Calu3 (cell line): ENCODE measurements at regions not wholly inside any gene's neighbourhood (a gene's known extent, or its start where the extent isn't known, plus 50 kb on each side); places are given as distances from the start of the nearest gene placed in this dataset.

Experiments
- BruUV-seq: library from RNA; stranded (reverse); fragments of 400-500 nt; replicated peaks from 2 replicates; lab custom pipeline; 2021; lab: Mats Ljungman, UMichigan
- CTCF ChIA-PET: fragments of 300-600 bp; sonication (Branson Sonifier 250); formaldehyde crosslinking; loops from one replicate; lab custom pipeline; 2022; ENCODE audit warnings: antibody characterized with exemption; lab: Charles Lee
- DNase-seq: peaks from one replicate; pipeline ENCODE4 v3.0.0; 2022
- H3K27ac Mint-ChIP-seq: one replicate; pipeline ENCODE4 v1.8.0; 2022; ENCODE audit warnings: mixed read lengths; ENCODE audit not compliant: unreplicated experiment
- H3K27me3 Mint-ChIP-seq: one replicate; pipeline ENCODE4 v1.8.0; 2022; ENCODE audit warnings: mixed read lengths; ENCODE audit not compliant: unreplicated experiment
- H3K36me3 Mint-ChIP-seq: one replicate; pipeline ENCODE4 v1.8.0; 2022; ENCODE audit warnings: mild to moderate bottlenecking, moderate library complexity, mixed read lengths; ENCODE audit not compliant: insufficient read depth, unreplicated experiment
- H3K4me1 Mint-ChIP-seq: one replicate; pipeline ENCODE4 v1.8.0; 2022; ENCODE audit warnings: mild to moderate bottlenecking, low read depth, mixed read lengths; ENCODE audit not compliant: unreplicated experiment
- H3K4me3 Mint-ChIP-seq: one replicate; pipeline ENCODE4 v1.8.0; 2022; ENCODE audit warnings: mild to moderate bottlenecking, low read depth, moderate library complexity, mixed read lengths; ENCODE audit not compliant: unreplicated experiment
- H3K9me3 Mint-ChIP-seq: one replicate; pipeline ENCODE4 v1.8.0; 2022; ENCODE audit warnings: low read depth, mixed read lengths; ENCODE audit not compliant: unreplicated experiment
- CTCF ChIP-seq: fragments of 200-600 bp; IDR thresholded peaks from one replicate; pipeline ENCODE4 v1.8.0; 2022; ENCODE audit warnings: antibody characterized with exemption; ENCODE audit not compliant: unreplicated experiment
- intact Hi-C: fragments of 100-400 bp; cut with micrococcal nuclease; formaldehyde crosslinking; loops from one replicate; pipeline ENCODE4 v1.10.0; 2022; ENCODE audit not compliant: unreplicated experiment

GRCh38 chr2:180647221-180647620 lies 333.2 kb upstream of the UBE2E3 start:
- BruUV-seq: no TSS peak
- no peak overlapping the region for H3K27ac Mint-ChIP-seq
- H3K9me3 Mint-ChIP-seq: no peaks in the 10 kb centered on the region
- intact Hi-C loops: no loop called here
- no peak for DNase-seq
- peaks cover 12% of the 10 kb centered on the region for H3K4me1 Mint-ChIP-seq
- no peak overlapping the region for H3K4me3 Mint-ChIP-seq
- no peaks in the 10 kb centered on the region for H3K36me3 Mint-ChIP-seq
- no peaks in the 10 kb centered on the region for H3K27me3 Mint-ChIP-seq
- CTCF ChIA-PET: interaction anchor here (1.3 kb wide), 1 partner anchor 9 kb away, joined by 4 read pairs; no protein-coding TSS in a partner anchor
- no peak for TF ChIP-seq CTCF

GRCh38 chr2:180646756-180647155 lies 333.6 kb upstream of the UBE2E3 start:
- no peak for DNase-seq
- Mint-ChIP-seq H3K4me3 (no peak overlapping the region), H3K36me3 (no peaks in the 10 kb centered on the region), H3K9me3 (no peaks in the 10 kb centered on the region), H3K4me1 (peaks cover 12% of the 10 kb centered on the region), H3K27me3 (no peaks in the 10 kb centered on the region), H3K27ac (no peak overlapping the region)
- TF ChIP-seq CTCF: no peak
- intact Hi-C loops: no loop called here
- no TSS peak for BruUV-seq
- CTCF ChIA-PET: interaction anchor here (1.3 kb wide), 1 partner anchor 10 kb away, joined by 4 read pairs; no protein-coding TSS in a partner anchor

- H3K27ac Mint-ChIP-seq: no peak overlapping the region
- H3K36me3 Mint-ChIP-seq: no peaks in the 10 kb centered on the region
- intact Hi-C loops: loop anchor here (5.0 kb wide), 1 partner anchor 338 kb away; the partner anchor contains the start of gene UBE2E3
- H3K9me3 Mint-ChIP-seq: no peaks in the 10 kb centered on the region
- DNase-seq: peak; percentile 58
- CTCF ChIA-PET: interaction anchor here (0.9 to 2.5 kb wide), 5 partner anchors 12 to 336 kb away, joined by 3 to 16 read pairs (median 4); partner anchors contain the start of gene UBE2E3
- no peaks in the 10 kb centered on the region for H3K27me3 Mint-ChIP-seq
- H3K4me1 Mint-ChIP-seq: peaks cover 12% of the 10 kb centered on the region
- no TSS peak for BruUV-seq
- TF ChIP-seq CTCF: no peak
- H3K4me3 Mint-ChIP-seq: no peak overlapping the region
Observed at GRCh38 chr2:180644709-180645108, 335.7 kb upstream of the UBE2E3 start.

GRCh38 chr2:180630756-180631155 lies 349.6 kb upstream of the UBE2E3 start:
- Mint-ChIP-seq H3K27me3 (no peaks in the 10 kb centered on the region), H3K4me1 (peaks cover 10% of the 10 kb centered on the region), H3K9me3 (no peaks in the 10 kb centered on the region), H3K36me3 (no peaks in the 10 kb centered on the region), H3K4me3 (no peak overlapping the region), H3K27ac (no peak overlapping the region)
- BruUV-seq: no TSS peak
- CTCF ChIA-PET: no interaction called here
- intact Hi-C loops: no loop called here
- no peak for TF ChIP-seq CTCF
- DNase-seq: no peak
